GM18505 (cell line): ENCODE measurements at regions not wholly inside any gene's neighbourhood (a gene's known extent, or its start where the extent isn't known, plus 50 kb on each side); places are given as distances from the start of the nearest gene placed in this dataset.

ENCODE experiments used
- ATAC-seq: cut with Tn5 transposase; IDR thresholded peaks from one replicate; pipeline ENCODE4 v1.9.1; 2021; ENCODE audit not compliant: unreplicated experiment
- POLR2A ChIP-seq: IDR thresholded peaks from 4 replicates; pipeline ENCODE4 v1.6.1; 2011; ENCODE audit warnings: borderline replicate concordance; ENCODE audit not compliant: insufficient read depth, insufficient read length; ENCODE audit errors: extremely low read depth

- TF ChIP-seq POLR2A, result no peak
- no peak for ATAC-seq
Observed at GRCh38 chr13:104355041-104355670, 1288.9 kb upstream of the SLC10A2 start.

GRCh38 chr13:104327211-104327610 is 1261.0 kb upstream of the SLC10A2 start:
- TF ChIP-seq POLR2A, result no peak
- ATAC-seq, result no peak

GRCh38 chr13:104326523-104326922 is 1260.3 kb upstream of the SLC10A2 start:
- ATAC-seq, result no peak
- no peak for TF ChIP-seq POLR2A

- ATAC-seq, result no peak
- no peak for TF ChIP-seq POLR2A
Observed at GRCh38 chr13:104321756-104322155, 1255.5 kb upstream of the SLC10A2 start.

- ATAC-seq, result no peak
- no peak for TF ChIP-seq POLR2A
Observed at GRCh38 chr13:104320446-104320845, 1254.2 kb upstream of the SLC10A2 start.

- no peak for ATAC-seq
- no peak for TF ChIP-seq POLR2A
Observed at GRCh38 chr13:104318121-104318520, 1251.9 kb upstream of the SLC10A2 start.

- ATAC-seq, result no peak
Observed at GRCh38 chr13:104315606-104316005, 1249.4 kb upstream of the SLC10A2 start.

GRCh38 chr13:104314926-104315535 is 1248.8 kb upstream of the SLC10A2 start:
- TF ChIP-seq POLR2A, result no peak
- ATAC-seq, result no peak

More at GRCh38 chr13:104315606-104316005, 1249.4 kb upstream of the SLC10A2 start:
- TF ChIP-seq POLR2A, result no peak

GRCh38 chr13:104314321-104314720 is 1248.1 kb upstream of the SLC10A2 start:
- no peak for TF ChIP-seq POLR2A
- no peak for ATAC-seq

GRCh38 chr13:104310861-104311260 is 1244.6 kb upstream of the SLC10A2 start:
- ATAC-seq, result no peak
- no peak for TF ChIP-seq POLR2A

- ATAC-seq, result no peak
- no peak for TF ChIP-seq POLR2A
Observed at GRCh38 chr13:104309431-104309830, 1243.2 kb upstream of the SLC10A2 start.

- no peak for TF ChIP-seq POLR2A
- no peak for ATAC-seq
Observed at GRCh38 chr13:104301171-104301975, 1235.2 kb upstream of the SLC10A2 start.

GRCh38 chr13:104297075-104297474 is 1230.9 kb upstream of the SLC10A2 start:
- TF ChIP-seq POLR2A, result no peak
- ATAC-seq, result no peak

- no peak for TF ChIP-seq POLR2A
- ATAC-seq, result no peak
Observed at GRCh38 chr13:104296286-104296685, 1230.1 kb upstream of the SLC10A2 start.
